ENCODE measurements at regions not wholly inside any gene's neighbourhood (a gene's known extent, or its start where the extent isn't known, plus 50 kb on each side); places are given as distances from the start of the nearest gene placed in this dataset.
"Not testable (repeated sequence)": the region's sequence is repeated elsewhere in the genome, so short reads cannot be mapped to it uniquely, and the experiment has no call there.

GRCh38 chr14:76264384-76264783, 111.6 kb upstream of the ESRRB start:
- DNase-seq = no peak

- DNase-seq = peak; percentile 20
Measured at GRCh38 chr14:76267322-76268046, 108.5 kb upstream of the ESRRB start.

- DNase-seq = no peak
Measured at GRCh38 chr14:76268047-76268431, 107.9 kb upstream of the ESRRB start.

GRCh38 chr14:76268700-76269099, 107.2 kb upstream of the ESRRB start:
- no peak for DNase-seq

GRCh38 chr14:76271041-76271755, 104.7 kb upstream of the ESRRB start:
- no peak for DNase-seq

- DNase-seq = no peak
Measured at GRCh38 chr14:76272349-76272748, 103.6 kb upstream of the ESRRB start.

- no peak for DNase-seq
Measured at GRCh38 chr14:76272774-76273173, 103.2 kb upstream of the ESRRB start.

- DNase-seq = no peak
Measured at GRCh38 chr14:76273346-76273745, 102.6 kb upstream of the ESRRB start.

- no peak for DNase-seq
Measured at GRCh38 chr14:76274324-76274723, 101.6 kb upstream of the ESRRB start.

- no peak for DNase-seq
Measured at GRCh38 chr14:76277586-76278130, 98.3 kb upstream of the ESRRB start.

- DNase-seq = no peak
Measured at GRCh38 chr14:76280221-76280620, 95.7 kb upstream of the ESRRB start.

- no peak for DNase-seq
Measured at GRCh38 chr14:76282581-76282980, 93.4 kb upstream of the ESRRB start.

- no peak for DNase-seq
Measured at GRCh38 chr14:76287063-76287462, 88.9 kb upstream of the ESRRB start.

- DNase-seq = no peak
Measured at GRCh38 chr14:76289276-76289675, 86.7 kb upstream of the ESRRB start.

GRCh38 chr14:76292561-76292960, 83.4 kb upstream of the ESRRB start:
- no peak for DNase-seq

- no peak for DNase-seq
Measured at GRCh38 chr14:76293221-76293620, 82.7 kb upstream of the ESRRB start.

GRCh38 chr14:76293923-76294322, 82.0 kb upstream of the ESRRB start:
- no peak for DNase-seq

GRCh38 chr14:76294876-76295275, 81.1 kb upstream of the ESRRB start:
- no peak for DNase-seq

GRCh38 chr14:76298896-76299295, 77.0 kb upstream of the ESRRB start:
- DNase-seq = no peak

- not testable (repeated sequence) for DNase-seq
Measured at GRCh38 chr14:76303188-76303587, 72.7 kb upstream of the ESRRB start.

- no peak for DNase-seq
Measured at GRCh38 chr14:76304536-76305267, 71.2 kb upstream of the ESRRB start.

- DNase-seq = no peak
Measured at GRCh38 chr14:76305268-76305826, 70.6 kb upstream of the ESRRB start.

GRCh38 chr14:76306131-76306530, 69.8 kb upstream of the ESRRB start:
- DNase-seq = no peak

Measured in hematopoietic multipotent progenitor cell treated with erythropoietin and hydrocortisone succinate and interleukin-3 and kit ligand, for 6 days (in vitro differentiated cells).